Stimulated activated CD4-positive, alpha-beta T cell treated with anti-CD3 and anti-CD28 coated beads, Interleukin-2, amount 100 ng/mL, for 24 hours (primary cell): ENCODE measurements at regions not wholly inside any gene's neighbourhood (a gene's known extent, or its start where the extent isn't known, plus 50 kb on each side); places are given as distances from the start of the nearest gene placed in this dataset.
A peak's percentile ranks its signal among the peaks of the same experiment; 100 is the strongest.

Source experiments
- DNase-seq, 2 donors: peaks; one replicate each; pipeline ENCODE4 v3.0.0-alpha.2; 2020

DNA sequence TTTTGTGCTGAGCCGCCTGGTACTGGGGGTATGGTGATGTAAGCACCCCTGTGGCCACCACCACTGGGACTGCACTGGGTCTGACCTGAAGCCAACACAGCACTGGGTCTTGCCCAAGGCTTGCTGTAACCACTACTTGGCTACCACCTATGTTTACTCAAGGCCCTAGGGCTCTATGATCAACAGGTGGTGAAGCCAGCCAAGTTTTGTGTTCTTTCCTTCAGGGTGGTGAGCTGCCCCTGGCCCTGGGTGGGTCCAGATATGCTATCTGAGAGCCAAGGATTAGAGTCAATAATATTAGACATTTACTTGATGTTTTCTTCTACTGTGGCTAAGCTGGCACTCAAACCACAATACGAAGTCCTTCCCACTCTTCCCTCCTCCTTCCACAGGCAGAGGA lies 55.1 kb upstream of the PAGE4 start:
- no peak for DNase-seq

- no peak for DNase-seq
These were observed 61.9 kb upstream of the PAGE4 start for GRCh38 chrX:49767236-49767635.

DNA sequence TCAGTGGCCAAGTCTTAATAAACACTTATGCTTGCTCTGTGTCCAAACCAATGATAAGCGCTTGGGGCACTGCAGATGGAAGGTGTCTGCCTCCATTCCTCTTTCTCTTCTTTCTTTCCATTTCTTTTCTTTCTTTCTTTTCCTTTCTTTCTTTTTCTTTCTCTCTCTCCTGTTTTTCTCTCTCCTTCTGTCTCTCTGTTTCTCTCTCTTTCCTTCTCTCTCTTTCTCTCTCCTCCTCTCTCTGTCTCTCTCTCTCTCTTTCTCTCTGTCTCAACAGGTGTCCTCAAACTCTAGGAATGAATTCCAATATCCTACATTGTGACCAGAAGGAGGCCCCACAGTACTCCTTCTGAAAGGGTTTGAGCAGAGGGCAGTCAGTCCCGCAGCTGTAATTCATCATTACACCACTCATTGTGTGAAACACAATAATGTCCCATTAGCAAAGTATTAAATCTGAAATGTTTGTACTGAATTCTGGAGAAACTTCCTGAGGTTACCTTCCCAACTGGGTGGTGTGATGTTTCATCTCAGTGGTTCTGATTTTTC lies 66.5 kb upstream of the PAGE1 start:
- no peak for DNase-seq

GRCh38 chrX:49761481-49761880 lies 65.7 kb upstream of the PAGE1 start:
- no peak for DNase-seq

- no peak for DNase-seq
These were observed 64.6 kb upstream of the PAGE1 start for GRCh38 chrX:49760290-49760890.

- DNase-seq, result no peak
These were observed 60.9 kb upstream of the PAGE1 start for GRCh38 chrX:49756692-49757091.

GRCh38 chrX:49754233-49754857 lies 58.6 kb upstream of the PAGE1 start:
- peak; percentile 29 to 47 for DNase-seq

- no peak for DNase-seq
These were observed 57.9 kb upstream of the PAGE1 start for GRCh38 chrX:49753691-49754090.

DNA sequence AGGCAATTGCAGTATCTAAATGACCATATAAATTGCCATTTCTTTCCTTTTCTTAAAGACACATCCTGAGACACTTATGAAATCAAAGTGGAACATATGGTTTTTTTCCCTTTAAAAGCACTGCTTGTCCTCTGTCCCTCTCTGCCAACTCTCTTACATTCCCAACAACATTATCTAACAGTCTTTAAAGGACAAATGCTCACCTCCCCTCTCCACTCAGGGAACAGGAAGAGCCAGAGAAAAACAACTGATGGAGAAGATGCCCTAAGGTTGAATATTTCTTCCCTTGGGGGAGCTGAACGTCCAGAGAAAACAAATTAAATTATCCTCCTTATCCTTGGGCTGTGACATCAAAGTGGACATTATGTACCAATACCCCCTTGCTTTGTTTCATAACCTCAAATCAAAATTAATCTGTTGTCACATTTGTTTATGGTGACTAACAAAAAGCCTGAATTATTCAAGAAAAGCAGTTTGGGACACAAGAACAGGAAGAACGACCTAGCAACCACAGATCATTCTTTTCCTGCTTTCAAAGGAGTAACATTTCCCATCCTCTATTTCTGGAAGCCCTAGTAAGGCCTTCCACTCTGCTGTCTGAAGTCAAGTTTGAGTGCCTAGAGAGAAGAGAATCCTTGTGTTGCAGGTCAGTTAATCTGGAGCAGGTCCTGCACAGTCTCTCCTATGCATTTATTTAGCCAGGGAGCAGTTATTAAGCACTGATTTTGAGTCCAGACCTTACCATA lies 52.6 kb upstream of the PAGE1 start:
- no peak for DNase-seq

GRCh38 chrX:49746306-49746705 lies 50.5 kb upstream of the PAGE1 start:
- no peak for DNase-seq
